ENCODE measurements at regions not wholly inside any gene's neighbourhood (a gene's known extent, or its start where the extent isn't known, plus 50 kb on each side); places are given as distances from the start of the nearest gene placed in this dataset.

GRCh38 chr12:5236022-5236640, 192.5 kb downstream of the KCNA5 start:
- TF ChIP-seq, protein P1, sequence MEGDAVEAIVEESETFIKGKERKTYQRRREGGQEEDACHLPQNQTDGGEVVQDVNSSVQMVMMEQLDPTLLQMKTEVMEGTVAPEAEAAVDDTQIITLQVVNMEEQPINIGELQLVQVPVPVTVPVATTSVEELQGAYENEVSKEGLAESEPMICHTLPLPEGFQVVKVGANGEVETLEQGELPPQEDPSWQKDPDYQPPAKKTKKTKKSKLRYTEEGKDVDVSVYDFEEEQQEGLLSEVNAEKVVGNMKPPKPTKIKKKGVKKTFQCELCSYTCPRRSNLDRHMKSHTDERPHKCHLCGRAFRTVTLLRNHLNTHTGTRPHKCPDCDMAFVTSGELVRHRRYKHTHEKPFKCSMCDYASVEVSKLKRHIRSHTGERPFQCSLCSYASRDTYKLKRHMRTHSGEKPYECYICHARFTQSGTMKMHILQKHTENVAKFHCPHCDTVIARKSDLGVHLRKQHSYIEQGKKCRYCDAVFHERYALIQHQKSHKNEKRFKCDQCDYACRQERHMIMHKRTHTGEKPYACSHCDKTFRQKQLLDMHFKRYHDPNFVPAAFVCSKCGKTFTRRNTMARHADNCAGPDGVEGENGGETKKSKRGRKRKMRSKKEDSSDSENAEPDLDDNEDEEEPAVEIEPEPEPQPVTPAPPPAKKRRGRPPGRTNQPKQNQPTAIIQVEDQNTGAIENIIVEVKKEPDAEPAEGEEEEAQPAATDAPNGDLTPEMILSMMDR (IDR thresholded peaks at IDR 0.05), result no peak
- TF ChIP-seq EP300 (IDR thresholded peaks at IDR 0.05), result no peak

Measured in sigmoid colon (tissue), 4 donors.